Left forelimb (tissue), 1 donor: ENCODE measurements at regions not wholly inside any gene's neighbourhood (a gene's known extent, or its start where the extent isn't known, plus 50 kb on each side); places are given as distances from the start of the nearest gene placed in this dataset.

Experiments
- DNase-seq: peaks from one replicate; pipeline ENCODE4 v3.0.0-alpha.2; 2018; ENCODE audit warnings: low spot score

- DNase-seq: no peak
Observed at GRCh38 chr13:40505196-40505595, 161.2 kb downstream of the FOXO1 start.
